Psoas muscle (tissue), 7 donors: ENCODE measurements at regions not wholly inside any gene's neighbourhood (a gene's known extent, or its start where the extent isn't known, plus 50 kb on each side); places are given as distances from the start of the nearest gene placed in this dataset.
"Not testable (repeated sequence)": the region's sequence is repeated elsewhere in the genome, so short reads cannot be mapped to it uniquely, and the experiment has no call there.

ENCODE experiments used
- ATAC-seq, 4 donors: fragments of 200-7000 bp; cut with Tn5 transposase; one replicate each; pipeline ENCODE4 v1.9.1; 2020; ENCODE audit warnings: moderate library complexity in 3 of 4, mild to moderate bottlenecking in 2 of 4
- DNase-seq, 2 donors: peaks; one replicate each; pipeline ENCODE4 v3.0.0-alpha.2; 2020
- H3K27ac ChIP-seq: fragments of 200-600 bp; one replicate; pipeline ENCODE4 v1.8.0; 2022
- H3K27me3 ChIP-seq, 3 donors: fragments of 200-600 bp in 1 of 3; one replicate each; pipeline versions ENCODE4 v1.6.1 to v1.8.0; 2013 to 2022; ENCODE audit warnings: low read length in 2 of 3, mild to moderate bottlenecking in 2 of 3, moderate library complexity in 1 of 3; ENCODE audit not compliant: insufficient read depth in 3 of 3
- H3K36me3 ChIP-seq, 2 donors: fragments of 200-600 bp in 1 of 2; one replicate each; pipeline versions ENCODE4 v1.6.1 to v1.8.0; 2013 to 2022; ENCODE audit warnings: low read depth in 1 of 2, mild to moderate bottlenecking in 1 of 2, moderate library complexity in 1 of 2; ENCODE audit not compliant: insufficient read depth in 1 of 2
- H3K4me1 ChIP-seq: fragments of 200-600 bp; one replicate; pipeline ENCODE4 v1.8.0; 2022
- H3K4me3 ChIP-seq: fragments of 200-600 bp; one replicate; pipeline ENCODE4 v1.8.0; 2022; ENCODE audit warnings: mild to moderate bottlenecking
- H3K9me3 ChIP-seq: fragments of 200-600 bp; one replicate; pipeline ENCODE4 v1.8.0; 2022
- CTCF ChIP-seq: fragments of 200-600 bp; IDR thresholded peaks from one replicate; pipeline ENCODE4 v1.8.0; 2022; ENCODE audit warnings: antibody characterized with exemption
- WGBS, 3 donors: extraction: QIAGEN DNeasy Blood & Tissue Kit; methylation state at CpG; one replicate each; pipeline versions ENCODE4 v1.1.6 to v1.1.7; 2013; 5-methylcytosine and 5-hydroxymethylcytosine counted together
- intact Hi-C, 2 donors: fragments of 100-400 bp; cut with DNase I; formaldehyde crosslinking; loops; one replicate each; pipeline versions ENCODE4 v1.11.0 to v1.14.2; 2022
- donor health status: healthy with polysubstance abuse.
- donor health status: DM: no; HTN: no; CAD: no; lungs with moderate emphysema.
- donor health status: Bipolar disorder and iron deficiency.
- donor health status: healthy.
- donor health status: DM: yes; HTN: yes; CAD: no.
- donor health status: DM: no; HTN: no; CAD: no.
- donor health status: DM: yes; HTN: yes; CAD: no.

GRCh38 chr6:125612345-125612846, 137.0 kb upstream of the HEY2 start:
- no peak for ATAC-seq
- Histone ChIP-seq H3K4me3 (no peak overlapping the region), H3K27me3 (no peaks in the 10 kb centered on the region), H3K9me3 (no peaks in the 10 kb centered on the region), H3K4me1 (no peaks in the 10 kb centered on the region), H3K27ac (no peak overlapping the region), H3K36me3 (no peaks in the 10 kb centered on the region)
- DNase-seq: no peak
- WGBS, 3 donors: 40 to 59% (median 41%) methylated on average over 3 of the region's 3 CpGs
- intact Hi-C loops: no loop called here
- TF ChIP-seq CTCF: no peak

GRCh38 chr6:125618629-125619028, 130.8 kb upstream of the HEY2 start:
- DNase-seq: no peak
- intact Hi-C loops: no loop called here

GRCh38 chr6:125623085-125623484, 126.3 kb upstream of the HEY2 start:
- H3K4me1 ChIP-seq: peaks cover 4% of the 10 kb centered on the region
- no peak overlapping the region for H3K27ac ChIP-seq
- TF ChIP-seq CTCF: no peak
- H3K36me3 ChIP-seq: no peaks in the 10 kb centered on the region
- H3K9me3 ChIP-seq: no peaks in the 10 kb centered on the region
- H3K27me3 ChIP-seq: no peaks in the 10 kb centered on the region
- H3K4me3 ChIP-seq: no peak overlapping the region
- intact Hi-C loops: no loop called here
- ATAC-seq (no peak), DNase-seq (no peak)

More at GRCh38 chr6:125618629-125619028, 130.8 kb upstream of the HEY2 start:
- 40 to 63% (median 49%) methylated on average over 1 of the region's 1 CpG for WGBS, 3 donors
- H3K27me3 ChIP-seq: no peaks in the 10 kb centered on the region
- no peak overlapping the region for H3K27ac ChIP-seq
- no peak overlapping the region for H3K4me3 ChIP-seq
- peaks cover 3% of the 10 kb centered on the region for H3K4me1 ChIP-seq
- no peak for ATAC-seq
- no peaks in the 10 kb centered on the region for H3K9me3 ChIP-seq
- H3K36me3 ChIP-seq: no peaks in the 10 kb centered on the region
- no peak for TF ChIP-seq CTCF

- intact Hi-C loops: no loop called here
- no peak for ATAC-seq
- no peak overlapping the region for H3K27ac ChIP-seq
- no peaks in the 10 kb centered on the region for H3K4me1 ChIP-seq
- H3K27me3 ChIP-seq: no peaks in the 10 kb centered on the region
- no peaks in the 10 kb centered on the region for H3K36me3 ChIP-seq
- no peak overlapping the region for H3K4me3 ChIP-seq
- H3K9me3 ChIP-seq: no peaks in the 10 kb centered on the region
- DNase-seq: no peak
- no peak for TF ChIP-seq CTCF
- 45 to 56% (median 48%) methylated on average over 1 of the region's 1 CpG for WGBS, 3 donors
Observed at GRCh38 chr6:125631165-125631564, 118.3 kb upstream of the HEY2 start.

GRCh38 chr6:125636011-125636410, 113.4 kb upstream of the HEY2 start:
- H3K9me3 ChIP-seq, H3K27me3 ChIP-seq, H3K4me3 ChIP-seq, ATAC-seq, H3K27ac ChIP-seq, H3K36me3 ChIP-seq, intact Hi-C loops, DNase-seq: not testable (repeated sequence)
- peaks cover 17% of the 10 kb centered on the region for H3K4me1 ChIP-seq
- WGBS, 3 donors: 89 to 98% (median 96%) methylated on average over 2 of the region's 2 CpGs
